GM21529 (cell line): ENCODE measurements at regions not wholly inside any gene's neighbourhood (a gene's known extent, or its start where the extent isn't known, plus 50 kb on each side); places are given as distances from the start of the nearest gene placed in this dataset.

Source experiments
- ATAC-seq: cut with Tn5 transposase; IDR thresholded peaks from one replicate; pipeline ENCODE4 v1.9.1; 2021; ENCODE audit not compliant: unreplicated experiment

DNA sequence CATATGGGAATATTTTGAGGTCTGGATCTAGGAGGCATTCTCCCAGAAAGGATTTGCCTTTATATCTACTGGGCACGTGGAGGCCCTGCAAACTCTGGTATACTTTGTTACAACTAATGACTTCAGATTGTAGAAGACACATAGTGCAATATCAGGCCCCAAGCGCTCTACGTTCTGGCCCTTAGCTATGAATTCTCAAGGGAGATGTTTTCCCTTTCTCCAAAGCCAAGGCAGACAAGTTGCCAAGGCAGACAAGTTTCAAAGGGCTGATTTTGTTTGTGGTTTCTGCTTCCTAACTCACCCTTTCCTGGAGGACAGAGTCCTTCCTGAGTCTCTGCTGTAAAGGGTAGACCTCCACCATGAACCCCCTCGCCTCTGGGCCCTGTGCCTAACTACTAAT, 99.4 kb upstream of the CTTNBP2 start:
- ATAC-seq, result no peak

DNA sequence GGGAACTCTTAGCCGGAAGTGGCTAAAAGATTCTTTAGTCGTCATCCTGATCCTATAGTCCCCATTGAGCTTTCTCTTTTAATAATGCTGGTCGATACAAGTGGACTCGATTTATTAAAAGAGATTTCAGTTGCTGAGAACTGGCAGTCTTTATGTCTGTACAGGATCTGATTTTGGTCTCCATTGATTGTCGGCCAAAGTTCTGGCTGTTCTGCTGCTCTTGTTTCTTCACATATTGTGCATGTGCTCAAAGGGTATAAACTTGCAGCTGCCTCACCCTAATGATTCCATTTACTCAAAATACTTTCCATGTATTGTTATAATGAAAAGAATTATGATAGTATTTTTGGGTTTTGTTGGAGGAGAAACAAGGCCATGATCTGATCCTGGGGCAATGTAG, 100.7 kb upstream of the CTTNBP2 start:
- no peak for ATAC-seq

DNA sequence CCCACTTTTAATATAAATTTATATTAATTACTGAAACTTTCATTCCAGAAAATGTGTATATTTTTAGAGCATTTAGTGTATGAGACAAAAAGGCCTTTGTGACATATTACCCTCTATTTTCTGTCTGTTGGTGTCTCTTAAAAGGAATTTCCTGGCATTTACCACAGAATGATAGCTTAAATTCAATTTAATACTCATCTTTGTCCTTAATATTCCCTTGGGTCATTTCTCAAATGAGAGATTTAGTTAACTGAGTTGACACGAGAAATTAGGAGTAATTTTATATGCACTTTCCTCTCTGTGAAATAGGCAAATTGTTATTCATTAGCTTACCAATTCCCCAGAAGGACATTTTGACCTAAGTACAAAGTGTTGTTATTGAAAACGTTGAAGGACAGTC, 101.7 kb upstream of the CTTNBP2 start:
- no peak for ATAC-seq

DNA sequence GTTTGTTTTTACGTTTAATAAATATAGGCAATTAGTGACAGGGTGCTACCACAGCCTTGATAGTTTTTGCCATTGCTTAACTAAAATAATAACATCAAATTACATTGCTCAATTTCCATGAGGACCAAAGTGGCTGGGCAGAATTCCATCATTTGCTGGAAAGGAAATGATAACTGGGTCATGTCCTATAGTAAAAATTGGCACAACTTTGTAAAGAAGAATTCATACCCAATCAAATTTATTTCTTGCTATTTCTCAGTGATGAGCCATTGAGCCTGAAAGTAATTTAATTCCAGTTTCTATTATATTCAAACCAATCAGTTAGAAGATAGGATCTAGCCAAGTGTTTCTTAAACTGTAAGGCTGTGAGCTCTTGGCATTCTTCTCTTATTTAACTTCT, 102.2 kb upstream of the CTTNBP2 start:
- ATAC-seq, result no peak

DNA sequence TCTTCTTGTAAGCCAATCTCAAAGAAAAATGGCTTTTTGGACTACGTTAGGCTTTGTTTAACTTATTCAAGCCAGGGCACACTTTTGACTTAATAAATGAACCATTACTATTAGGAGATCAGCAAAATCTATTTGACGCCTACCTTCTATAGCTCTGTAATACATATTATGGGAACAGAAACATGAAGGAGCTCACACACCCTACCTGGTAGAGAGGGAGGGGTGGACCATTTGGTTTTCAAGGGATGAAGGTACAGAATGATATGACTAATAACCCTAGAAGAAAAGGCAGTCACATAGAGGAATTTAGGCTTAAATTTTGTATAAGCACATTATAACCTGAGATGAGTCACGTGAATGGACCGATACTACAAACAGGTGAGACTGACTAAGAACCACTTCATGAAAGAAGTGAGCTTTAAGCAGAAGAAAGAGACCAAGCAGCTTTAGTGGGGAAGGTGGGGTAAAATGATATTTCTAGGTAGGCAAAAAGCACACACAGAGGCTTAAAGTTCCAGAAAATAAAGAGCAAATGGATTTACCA, 106.8 kb upstream of the CTTNBP2 start:
- ATAC-seq, result no peak

DNA sequence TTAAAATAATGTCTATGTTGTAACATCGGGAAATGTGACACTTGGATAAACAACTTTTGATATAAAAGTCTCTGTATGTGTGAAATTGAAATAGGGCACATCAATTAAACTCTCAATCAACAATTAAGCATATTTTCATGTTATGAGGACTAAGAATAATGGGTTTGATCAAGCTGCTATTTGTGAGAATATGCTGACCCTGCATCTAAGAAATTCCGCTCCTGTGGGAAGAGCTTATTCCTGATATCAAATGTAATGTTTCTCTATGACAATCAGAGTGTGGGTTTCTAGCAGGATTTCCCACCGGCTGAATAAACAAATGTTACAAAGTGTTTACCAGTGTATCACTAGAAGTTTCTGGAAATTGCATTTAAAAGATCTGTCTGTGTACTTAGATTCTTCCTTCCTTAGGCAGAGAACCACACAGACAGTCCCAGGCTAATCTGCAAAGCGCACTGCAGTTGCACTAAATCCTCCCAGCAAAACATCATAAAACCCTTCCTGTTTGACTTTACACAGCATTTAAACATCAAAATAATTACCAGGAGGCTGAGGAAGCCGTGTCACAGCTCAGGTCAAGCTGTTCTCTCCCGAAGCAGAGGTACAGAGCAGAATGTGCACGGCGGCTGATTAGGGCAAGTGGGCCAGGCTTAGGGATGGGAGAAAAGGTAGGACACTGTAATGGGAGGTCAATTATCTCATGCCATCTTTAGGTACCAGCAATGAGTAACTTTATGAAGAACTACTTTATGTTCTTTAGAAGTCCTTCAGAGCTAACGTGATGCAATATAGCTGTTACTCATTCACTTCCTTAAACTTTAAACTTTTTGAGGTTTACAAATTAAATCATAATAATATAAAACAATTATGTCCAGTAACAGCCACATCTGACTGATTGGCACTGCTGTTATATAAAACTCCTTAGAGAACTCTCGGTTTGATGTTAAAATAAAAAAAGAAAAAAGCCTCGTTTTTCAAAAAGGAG, 109.1 kb upstream of the CTTNBP2 start:
- no peak for ATAC-seq

DNA sequence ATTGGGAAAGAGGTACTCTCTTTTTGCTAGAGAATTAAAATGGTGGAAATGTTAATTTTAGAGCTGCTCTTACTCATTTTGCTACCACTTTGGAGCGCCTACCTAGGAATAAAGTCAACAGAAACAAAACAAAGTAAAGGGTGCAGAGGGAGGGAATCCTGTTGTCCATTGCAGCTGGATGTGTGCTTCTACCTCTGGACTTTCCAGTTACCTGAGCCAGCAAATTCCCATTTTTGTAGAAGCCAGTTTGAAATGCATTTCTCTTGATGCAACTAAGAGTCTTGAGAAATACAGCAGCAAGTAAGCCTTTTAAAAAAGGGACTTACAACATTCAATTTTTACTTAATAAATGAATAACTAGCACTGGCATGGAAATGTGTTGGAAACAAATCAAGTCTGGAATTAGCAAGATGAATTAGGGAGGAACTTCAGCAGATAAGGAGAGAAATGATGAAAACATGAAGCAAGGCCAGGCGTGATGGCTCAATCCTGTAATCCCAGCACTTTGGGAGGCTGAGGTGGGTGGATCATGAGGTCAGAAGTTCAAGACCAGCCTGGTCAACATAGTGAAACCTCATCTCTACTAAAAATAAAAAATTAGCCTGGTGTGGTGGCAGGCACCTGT, 113.5 kb upstream of the CTTNBP2 start:
- no peak for ATAC-seq

DNA sequence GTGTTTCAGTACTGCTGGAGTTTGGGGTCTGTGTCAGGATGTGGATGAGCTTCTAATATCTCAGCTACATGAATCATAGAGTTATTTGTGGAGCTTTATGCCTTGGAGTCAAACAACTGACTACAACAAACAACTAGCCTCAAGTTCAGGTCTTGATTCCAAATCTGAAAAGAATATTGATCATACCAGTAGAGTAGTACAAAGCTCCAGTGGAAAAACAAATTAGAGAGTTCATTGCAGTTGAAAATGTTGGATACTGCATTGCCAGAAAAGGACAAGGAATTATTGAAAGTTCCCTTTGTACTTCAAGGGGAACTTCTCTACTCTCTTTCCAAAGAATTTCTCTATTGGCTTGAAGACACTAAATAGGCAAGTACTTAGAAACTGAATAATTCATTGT, 117.6 kb upstream of the CTTNBP2 start:
- no peak for ATAC-seq

DNA sequence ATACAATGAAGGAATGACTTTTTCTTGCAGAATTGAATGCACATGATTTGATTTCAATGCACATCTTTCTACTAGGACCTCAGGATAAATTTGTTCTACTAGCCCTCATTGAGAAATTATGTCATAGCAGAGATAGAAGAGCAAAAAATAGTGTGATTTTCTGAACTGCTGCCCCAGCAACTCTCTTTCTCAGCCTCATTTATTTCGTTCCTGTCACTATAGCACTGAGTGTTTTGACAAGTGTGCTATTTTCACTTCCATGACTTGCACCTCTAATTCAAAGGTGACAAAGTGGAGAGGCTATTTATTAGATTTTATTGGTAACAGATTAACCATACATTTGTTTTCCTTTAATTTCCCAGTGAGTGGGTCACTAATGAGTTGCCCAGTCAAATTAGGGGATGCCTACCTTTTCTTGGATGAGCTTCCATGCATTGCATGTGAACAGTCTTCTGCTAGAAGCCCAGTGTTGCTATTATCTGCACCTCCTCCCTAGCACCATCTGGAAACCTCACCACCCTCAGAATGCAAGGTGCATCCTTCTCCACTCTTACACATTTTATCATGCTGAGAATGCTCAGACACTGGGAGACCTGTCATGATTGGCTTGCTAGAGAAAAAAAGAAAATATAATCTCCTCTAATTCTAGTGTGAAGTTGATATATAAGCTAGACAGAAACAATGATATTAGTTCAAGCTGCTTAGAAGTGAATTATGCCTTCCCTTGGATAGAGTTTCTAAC, 119.6 kb upstream of the CTTNBP2 start:
- ATAC-seq, result no peak

DNA sequence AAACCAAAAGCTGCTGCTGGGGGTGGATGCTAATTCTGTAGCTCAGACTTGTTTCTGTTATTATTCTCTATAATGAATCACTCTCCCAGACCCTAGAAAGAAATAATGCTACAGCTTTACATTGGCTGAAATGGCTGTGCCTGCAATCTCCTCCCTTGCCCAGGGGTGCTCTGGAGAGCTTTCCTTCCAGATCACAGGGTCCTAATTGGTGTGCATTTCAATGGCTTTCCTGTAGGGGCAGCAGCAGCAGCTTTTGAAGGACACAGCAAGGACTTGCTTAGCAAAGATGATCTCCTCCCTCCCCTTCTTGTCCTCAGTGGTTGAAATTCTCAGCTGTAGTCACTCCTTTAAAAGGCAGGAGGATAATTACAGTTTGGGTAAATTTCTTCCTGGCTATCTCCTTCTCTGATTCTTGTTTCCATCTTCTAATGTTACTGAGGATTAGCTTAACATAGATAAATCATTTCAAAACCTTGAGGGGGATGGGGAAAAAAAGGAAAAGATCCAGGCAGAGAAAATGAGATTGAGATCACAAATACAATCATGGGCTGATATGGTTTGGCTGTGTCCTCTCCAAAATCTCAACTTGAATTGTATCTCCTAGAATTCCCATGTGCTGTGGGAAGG, 120.2 kb upstream of the CTTNBP2 start:
- ATAC-seq, result peak; percentile 98

DNA sequence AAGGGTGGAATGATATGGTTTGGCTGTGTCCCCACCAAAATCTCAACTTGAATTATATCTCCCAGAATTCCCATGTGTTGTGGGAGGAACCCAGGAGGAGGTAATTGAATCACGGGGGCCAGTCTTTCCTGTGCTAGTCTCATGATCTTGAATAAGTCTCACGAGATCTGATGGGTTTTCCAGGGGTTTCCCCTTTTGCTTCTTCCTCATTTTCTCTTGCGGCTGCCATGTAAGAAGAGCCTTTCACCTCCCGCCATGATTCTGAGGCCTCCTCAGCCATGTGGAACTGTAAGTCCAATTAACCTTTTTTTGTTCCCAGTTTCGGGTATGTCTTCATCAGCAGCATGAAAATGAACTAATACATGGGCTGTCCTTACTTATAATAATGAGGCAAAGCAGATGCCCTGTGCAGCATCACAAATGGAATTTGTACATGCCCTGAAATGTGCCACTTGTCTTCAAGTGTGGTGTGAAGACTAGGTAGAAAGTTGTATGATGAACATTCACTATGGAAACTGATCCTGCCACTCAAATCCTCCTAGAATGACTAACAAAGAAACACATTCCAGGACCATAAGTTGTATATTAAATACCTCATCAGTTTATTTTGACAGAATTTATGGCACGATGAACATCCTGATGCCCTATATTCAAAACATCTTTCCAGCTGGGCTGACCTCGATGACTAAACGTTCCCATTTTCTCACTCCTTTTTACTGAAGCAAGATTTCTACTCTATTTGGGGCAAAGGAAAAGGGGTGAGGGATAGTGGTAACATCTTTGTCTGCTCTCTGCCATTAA, 122.8 kb upstream of the CTTNBP2 start:
- no peak for ATAC-seq

DNA sequence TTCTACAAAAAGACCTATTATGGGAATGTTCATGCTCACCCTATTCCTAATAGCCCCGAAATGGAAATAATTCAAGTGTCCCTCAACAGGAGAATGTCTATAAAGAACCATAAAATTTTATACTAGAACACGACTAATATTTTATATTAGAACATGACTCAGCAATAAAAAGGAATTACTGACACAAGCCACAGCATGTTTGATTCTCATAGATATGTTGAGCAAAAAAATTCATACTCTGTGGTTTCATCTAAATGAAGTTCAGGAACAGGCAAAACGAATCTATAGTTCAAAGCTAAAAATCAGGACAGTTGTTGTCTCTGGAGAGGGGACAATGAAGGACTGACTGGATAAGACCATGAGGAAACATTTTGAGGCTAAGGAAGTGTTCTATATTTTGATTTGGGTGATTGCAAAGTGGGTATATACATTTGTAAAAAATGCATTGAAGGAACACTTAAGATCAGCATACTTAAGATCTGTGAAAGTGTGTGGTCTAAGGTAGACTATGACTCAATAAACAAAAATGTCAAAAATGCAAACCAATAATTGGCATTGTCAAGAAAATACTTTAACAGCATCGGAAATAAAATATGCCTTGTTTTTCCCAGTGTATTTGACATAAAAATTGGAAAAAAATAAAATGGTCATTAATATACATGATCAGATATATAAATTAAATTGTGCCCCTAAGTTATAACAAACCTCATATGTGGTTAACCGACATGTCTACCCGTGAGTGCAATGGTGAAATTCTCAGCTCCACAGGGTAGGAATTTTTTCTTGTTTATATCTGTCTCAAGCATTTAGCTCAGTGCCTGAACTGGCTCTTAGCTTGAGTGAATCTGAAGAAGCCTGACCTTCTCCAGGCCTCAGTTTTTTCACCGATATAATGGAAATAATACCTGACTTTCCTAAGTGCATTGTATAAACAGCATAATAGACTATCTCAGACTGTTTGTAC, 124.9 kb upstream of the CTTNBP2 start:
- ATAC-seq, result no peak

DNA sequence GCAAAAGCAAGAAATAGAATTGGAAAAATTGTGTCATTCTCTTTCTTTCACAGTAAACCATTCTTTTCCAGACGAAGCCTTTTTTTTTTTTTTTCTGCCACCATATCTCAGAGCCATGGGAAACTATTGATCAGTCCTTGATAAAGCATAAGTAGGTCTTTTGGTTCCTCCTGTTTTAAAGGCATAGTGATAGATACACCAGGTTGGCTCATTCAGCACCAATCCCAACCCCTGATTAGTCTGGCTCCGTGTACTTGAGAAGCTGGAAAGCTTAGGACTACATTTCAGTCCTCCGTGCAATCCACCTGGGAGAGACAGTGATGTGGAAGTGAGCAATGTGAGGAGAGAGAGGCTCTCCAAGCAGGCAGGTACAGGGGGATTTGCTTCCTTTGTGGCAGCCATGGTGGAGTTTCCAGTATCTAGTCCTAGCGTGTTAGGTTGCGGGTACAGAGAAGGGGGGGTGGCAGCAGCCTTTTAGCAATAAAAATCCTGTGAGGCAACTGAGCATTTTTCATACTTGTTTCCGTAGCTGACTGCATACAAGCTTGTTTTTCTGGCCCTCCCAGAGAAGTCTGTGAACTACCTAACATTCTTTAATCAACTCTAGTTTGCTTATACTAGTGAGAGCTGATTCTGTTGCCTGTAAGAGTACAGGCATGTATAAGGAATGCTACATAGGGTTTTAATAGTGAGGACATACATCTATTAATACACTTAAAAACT, 127.4 kb upstream of the CTTNBP2 start:
- ATAC-seq, result no peak

DNA sequence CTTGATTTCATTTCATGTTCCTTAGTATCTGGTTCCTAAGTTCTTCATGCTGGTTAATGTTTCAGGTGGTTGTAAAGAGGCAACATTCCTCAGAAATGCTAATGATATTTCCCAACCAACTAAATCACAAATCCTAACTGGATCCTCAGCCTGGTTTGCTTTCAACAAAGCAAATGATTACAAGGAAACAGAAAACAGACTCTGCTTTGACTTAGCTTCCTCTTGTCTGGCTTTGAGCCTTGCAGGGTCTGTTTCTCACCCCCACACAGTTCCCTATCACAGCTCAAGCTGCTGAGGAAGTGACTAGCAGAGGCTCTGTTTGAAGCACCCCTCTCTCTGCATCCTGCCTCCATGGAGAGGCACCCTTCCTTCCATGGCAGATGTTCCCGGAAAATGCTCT, 130.2 kb upstream of the CTTNBP2 start:
- ATAC-seq, result no peak

DNA sequence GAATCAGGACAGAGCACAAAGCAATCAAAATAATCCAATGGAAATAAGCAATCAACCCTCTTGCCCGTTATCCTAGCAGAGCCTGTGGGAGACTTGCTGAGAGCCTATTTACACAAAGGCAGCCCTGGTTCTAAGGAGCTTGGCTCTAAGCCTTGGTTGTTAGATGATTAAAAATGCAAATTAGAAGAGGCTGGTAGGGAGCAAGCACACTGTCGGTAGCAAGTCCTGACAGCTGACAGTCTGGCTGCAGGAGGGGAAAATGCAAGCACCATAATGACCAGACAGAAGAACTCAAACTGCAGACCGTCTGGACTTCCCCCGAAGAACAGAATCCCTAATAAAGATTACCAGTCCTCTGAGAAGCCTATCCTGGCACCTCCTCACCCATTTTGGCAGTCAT, 131.8 kb upstream of the CTTNBP2 start:
- no peak for ATAC-seq

DNA sequence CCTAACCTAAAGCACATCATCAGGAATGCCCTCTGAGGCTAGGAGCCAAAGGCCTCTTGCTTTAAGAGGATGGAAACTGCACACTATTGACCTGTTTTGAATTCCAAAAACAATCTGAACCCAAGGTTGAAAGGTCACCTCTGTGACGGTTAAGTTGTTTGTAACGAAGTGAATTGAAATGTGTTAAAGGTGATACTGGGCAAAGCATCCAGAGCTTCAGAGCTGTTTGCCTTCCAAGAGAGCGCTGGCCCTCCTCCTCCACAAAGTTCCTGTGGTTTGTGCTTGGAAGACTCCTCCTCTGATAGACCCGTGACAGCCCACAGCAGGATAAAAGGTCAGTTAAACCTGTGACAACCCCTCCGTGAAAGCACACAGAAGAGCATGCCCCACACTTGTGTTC, 133.7 kb upstream of the CTTNBP2 start:
- no peak for ATAC-seq

DNA sequence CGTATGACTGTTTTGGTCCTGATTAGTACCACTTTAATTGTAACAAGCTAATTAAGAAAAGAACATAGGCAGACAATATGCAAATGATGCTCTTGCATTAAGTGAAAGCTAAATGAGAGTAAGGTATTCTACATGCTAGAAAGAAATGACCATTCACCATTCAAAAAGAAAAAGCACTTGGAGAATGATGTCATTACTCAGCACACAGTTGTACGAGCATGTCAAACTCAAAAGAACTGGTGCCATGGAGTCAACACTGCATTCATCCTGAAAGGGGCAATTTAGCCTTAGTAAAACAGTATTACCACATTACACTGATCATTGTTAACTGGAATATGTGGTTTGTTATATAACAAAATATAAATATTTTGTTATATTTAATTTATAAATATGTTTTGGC, 136.2 kb upstream of the CTTNBP2 start:
- ATAC-seq, result no peak

DNA sequence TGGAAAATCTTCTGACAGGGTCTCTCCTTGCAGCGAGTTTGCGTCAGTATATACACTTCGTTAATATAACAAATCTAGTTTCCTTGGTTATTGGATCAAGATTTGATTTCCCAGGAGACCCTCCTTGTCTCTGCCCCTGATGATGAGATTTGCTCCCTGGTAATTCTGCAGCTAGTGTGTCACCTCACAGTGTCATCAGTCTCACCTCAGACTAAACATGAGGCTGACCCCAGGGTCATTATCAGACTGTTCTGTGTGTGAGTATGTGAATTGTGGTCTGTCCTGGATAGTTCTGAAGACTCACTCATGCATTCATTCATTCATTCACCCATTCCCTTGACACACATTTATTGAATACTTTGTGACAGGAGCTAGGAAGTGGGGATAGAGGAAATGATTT, 138.4 kb upstream of the CTTNBP2 start:
- no peak for ATAC-seq
